ENCODE measurements at regions not wholly inside any gene's neighbourhood (a gene's known extent, or its start where the extent isn't known, plus 50 kb on each side); places are given as distances from the start of the nearest gene placed in this dataset.

DNA sequence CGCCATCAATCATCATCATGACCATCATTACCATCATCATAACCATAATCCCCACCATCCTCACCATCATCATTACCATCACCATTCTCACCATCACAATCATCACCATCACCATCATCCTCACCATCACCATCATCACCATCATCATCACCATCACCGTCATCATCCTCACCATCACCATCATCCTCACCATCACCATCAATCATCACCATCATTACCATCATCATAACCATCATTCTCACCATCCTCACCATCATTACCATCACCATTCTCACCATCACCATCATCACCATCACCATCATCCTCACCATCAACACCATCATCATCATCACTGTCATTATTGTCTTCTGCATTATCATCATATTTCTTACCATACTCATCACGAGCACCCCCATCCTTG, 245.5 kb downstream of the ADGRD1 start:
- TF ChIP-seq FOXP2 (optimal IDR thresholded peaks at IDR 0.05; ENCODE audit: borderline replicate concordance, extremely low read depth, extremely low read length, insufficient read depth) (no peak), POLR2AphosphoS5 (IDR thresholded peaks at IDR 0.05; ENCODE audit: low read depth, low read length) (no peak), SIN3A (IDR thresholded peaks at IDR 0.05; ENCODE audit: borderline replicate concordance, insufficient read depth, low read length) (no peak), TAF1 (IDR thresholded peaks at IDR 0.05; ENCODE audit: borderline replicate concordance, insufficient read depth, low read length) (no peak)
- TF ChIP-seq, protein P1, sequence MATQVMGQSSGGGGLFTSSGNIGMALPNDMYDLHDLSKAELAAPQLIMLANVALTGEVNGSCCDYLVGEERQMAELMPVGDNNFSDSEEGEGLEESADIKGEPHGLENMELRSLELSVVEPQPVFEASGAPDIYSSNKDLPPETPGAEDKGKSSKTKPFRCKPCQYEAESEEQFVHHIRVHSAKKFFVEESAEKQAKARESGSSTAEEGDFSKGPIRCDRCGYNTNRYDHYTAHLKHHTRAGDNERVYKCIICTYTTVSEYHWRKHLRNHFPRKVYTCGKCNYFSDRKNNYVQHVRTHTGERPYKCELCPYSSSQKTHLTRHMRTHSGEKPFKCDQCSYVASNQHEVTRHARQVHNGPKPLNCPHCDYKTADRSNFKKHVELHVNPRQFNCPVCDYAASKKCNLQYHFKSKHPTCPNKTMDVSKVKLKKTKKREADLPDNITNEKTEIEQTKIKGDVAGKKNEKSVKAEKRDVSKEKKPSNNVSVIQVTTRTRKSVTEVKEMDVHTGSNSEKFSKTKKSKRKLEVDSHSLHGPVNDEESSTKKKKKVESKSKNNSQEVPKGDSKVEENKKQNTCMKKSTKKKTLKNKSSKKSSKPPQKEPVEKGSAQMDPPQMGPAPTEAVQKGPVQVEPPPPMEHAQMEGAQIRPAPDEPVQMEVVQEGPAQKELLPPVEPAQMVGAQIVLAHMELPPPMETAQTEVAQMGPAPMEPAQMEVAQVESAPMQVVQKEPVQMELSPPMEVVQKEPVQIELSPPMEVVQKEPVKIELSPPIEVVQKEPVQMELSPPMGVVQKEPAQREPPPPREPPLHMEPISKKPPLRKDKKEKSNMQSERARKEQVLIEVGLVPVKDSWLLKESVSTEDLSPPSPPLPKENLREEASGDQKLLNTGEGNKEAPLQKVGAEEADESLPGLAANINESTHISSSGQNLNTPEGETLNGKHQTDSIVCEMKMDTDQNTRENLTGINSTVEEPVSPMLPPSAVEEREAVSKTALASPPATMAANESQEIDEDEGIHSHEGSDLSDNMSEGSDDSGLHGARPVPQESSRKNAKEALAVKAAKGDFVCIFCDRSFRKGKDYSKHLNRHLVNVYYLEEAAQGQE (IDR thresholded peaks at IDR 0.05; ENCODE audit: insufficient read depth in 1 of 2, low read depth in 2 of 2, low read length in 2 of 2) = no peak

DNA sequence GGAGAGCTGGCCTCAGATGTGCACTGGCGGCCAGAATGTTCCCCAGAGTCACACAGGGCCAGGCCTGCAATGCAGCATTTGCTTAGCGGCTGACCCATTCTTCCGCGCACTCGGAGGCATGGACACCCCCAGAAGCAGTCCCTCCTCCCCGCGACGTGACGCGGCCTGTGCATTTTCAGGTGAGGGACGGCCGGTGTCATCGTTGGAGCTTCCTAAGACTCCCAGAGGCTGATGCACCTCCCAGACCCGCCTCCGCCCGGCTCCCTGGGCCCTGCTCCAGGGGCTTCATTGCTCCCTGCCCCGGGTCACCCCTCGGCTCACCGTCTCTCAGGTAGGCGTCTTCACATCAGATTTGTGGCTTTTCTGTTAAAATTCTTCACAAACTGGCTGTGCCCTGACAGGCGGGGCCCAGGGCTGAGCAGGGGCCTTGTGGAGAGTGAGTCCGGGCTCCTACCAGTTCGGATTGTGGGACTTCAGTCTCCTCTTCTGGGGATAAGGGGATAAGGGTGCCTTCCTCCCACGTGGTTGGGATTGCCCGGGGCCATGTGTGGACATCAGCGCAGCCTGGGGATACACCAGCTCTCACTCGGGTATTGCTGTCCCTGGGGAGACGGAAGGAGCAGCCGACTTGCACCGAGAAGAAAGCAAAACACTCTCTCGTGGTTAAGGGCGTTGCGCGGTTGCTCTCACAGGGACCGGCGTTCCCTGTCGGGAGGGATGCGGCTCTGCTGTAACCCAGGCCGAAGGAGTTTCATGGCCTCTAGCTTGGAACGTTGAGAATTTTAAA, 249.1 kb downstream of the ADGRD1 start:
- TF ChIP-seq SIN3A (IDR thresholded peaks at IDR 0.05; ENCODE audit: borderline replicate concordance, insufficient read depth, low read length) (no peak), POLR2AphosphoS5 (IDR thresholded peaks at IDR 0.05; ENCODE audit: low read depth, low read length) (no peak), FOXP2 (optimal IDR thresholded peaks at IDR 0.05; ENCODE audit: borderline replicate concordance, extremely low read depth, extremely low read length, insufficient read depth) (no peak), TAF1 (IDR thresholded peaks at IDR 0.05; ENCODE audit: borderline replicate concordance, insufficient read depth, low read length) (no peak)
- TF ChIP-seq, protein P1 (IDR thresholded peaks at IDR 0.05; ENCODE audit: insufficient read depth in 1 of 2, low read depth in 2 of 2, low read length in 2 of 2) = no peak

DNA sequence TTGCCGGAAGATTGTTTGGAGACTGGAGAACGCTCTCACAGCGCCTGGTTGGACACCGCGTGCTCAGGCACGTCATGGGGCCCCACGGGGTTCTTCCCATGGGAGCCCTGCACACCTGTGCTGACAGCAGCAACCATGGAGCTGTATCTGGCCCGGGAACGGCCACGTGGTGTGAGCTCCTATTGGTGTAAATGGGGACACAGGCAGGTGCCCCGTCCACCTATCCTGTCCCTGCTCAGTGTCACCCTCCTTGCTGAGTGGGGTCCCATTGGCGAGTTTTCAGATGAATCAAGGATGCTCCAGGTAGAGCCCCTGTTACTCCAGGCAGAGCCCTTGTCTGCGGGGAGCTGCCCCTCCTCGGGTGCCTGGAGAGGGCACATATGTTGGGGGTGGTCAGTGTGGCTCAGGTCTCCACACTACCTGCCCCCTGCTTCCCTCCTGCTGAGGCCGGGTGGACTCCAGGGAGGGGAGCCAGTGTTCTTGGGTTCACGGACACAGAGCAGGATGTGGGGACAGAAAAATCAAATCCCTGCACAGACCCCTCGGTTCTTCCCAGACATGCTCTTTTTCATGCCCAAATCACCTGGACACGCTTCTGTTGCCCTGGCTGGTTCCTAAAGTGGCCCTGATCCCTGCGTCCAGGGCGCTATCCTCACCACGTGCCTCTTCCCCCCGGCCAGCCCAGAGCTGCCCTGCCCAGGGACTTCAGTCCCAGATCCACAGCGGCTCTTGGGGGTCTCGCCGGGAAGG, 250.1 kb downstream of the ADGRD1 start:
- TF ChIP-seq SIN3A (IDR thresholded peaks at IDR 0.05; ENCODE audit: borderline replicate concordance, insufficient read depth, low read length) (no peak), POLR2AphosphoS5 (IDR thresholded peaks at IDR 0.05; ENCODE audit: low read depth, low read length) (no peak), TAF1 (IDR thresholded peaks at IDR 0.05; ENCODE audit: borderline replicate concordance, insufficient read depth, low read length) (no peak), FOXP2 (optimal IDR thresholded peaks at IDR 0.05; ENCODE audit: borderline replicate concordance, extremely low read depth, extremely low read length, insufficient read depth) (no peak)
- TF ChIP-seq, protein P1 (IDR thresholded peaks at IDR 0.05; ENCODE audit: insufficient read depth in 1 of 2, low read depth in 2 of 2, low read length in 2 of 2) = no peak

DNA sequence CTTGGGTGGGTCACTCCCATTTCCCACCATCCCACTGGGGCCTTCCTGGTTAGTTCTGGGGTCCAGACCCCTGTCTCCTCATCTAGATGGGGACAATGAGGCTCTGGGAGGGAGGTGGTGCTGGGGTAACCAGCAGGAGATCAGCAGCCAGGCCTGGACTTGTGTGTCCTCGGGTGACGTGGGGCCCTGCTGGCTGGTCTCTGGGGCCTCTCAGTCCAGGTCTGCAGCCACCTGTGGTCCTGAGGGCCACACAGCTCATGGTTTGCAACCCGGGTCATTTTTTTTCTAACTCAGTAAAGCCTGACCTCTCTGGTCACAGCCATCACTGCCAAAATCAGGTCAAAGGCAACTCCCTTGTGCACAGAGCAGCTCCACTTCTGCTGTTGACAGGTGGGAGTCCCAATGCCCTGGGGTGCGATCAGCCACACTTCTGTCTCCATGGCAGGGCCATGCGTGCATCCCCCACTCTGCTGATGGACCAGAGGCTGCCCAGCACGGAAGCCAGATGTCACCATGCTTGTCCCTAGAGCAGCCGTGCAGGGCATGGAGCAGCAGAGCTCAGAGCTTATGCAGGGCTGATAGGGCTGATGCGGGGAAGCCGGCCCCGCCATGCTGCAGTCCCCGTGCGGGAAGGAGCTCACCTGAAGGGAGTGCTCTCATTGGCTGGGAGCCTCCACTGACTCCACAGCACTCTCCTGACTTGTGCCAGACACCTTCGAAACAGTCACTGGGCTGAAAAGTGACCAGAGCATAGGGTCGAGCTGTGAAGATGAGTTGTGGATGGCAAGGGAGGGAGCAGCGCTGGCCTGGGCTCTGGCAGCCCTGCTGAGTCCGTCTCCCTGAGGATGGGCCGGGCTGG, 250.9 kb downstream of the ADGRD1 start:
- no peak for TF ChIP-seq TAF1 (IDR thresholded peaks at IDR 0.05; ENCODE audit: borderline replicate concordance, insufficient read depth, low read length)

DNA sequence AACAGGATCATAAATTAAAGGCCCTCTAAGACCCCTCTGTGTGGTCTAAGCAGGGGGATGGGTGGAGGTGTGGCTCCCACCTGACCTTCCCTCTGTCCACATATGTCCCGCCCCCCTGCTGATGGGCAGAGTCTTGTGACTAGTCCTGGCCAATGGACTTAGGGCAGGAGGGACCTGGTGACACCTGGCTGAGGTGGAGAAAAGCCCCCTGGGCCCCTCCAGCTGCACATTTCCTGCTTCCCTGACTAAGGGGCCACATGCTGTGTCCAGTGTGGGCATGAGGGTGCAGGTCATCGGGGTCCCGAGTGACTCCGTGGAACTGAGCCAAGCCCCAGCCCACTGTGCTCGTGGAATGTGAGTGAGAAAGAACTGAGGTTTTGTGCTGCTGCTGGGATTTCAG, 254.7 kb downstream of the ADGRD1 start:
- TF ChIP-seq TAF1 (IDR thresholded peaks at IDR 0.05; ENCODE audit: borderline replicate concordance, insufficient read depth, low read length) (no peak), POLR2AphosphoS5 (IDR thresholded peaks at IDR 0.05; ENCODE audit: low read depth, low read length) (no peak), SIN3A (IDR thresholded peaks at IDR 0.05; ENCODE audit: borderline replicate concordance, insufficient read depth, low read length) (no peak), FOXP2 (optimal IDR thresholded peaks at IDR 0.05; ENCODE audit: borderline replicate concordance, extremely low read depth, extremely low read length, insufficient read depth) (no peak)
- TF ChIP-seq, protein P1 (IDR thresholded peaks at IDR 0.05; ENCODE audit: insufficient read depth in 1 of 2, low read depth in 2 of 2, low read length in 2 of 2) = no peak

All from PFSK-1 (cell line).